ENCODE measurements at regions not wholly inside any gene's neighbourhood (a gene's known extent, or its start where the extent isn't known, plus 50 kb on each side); places are given as distances from the start of the nearest gene placed in this dataset.

- TF ChIP-seq, protein P1, sequence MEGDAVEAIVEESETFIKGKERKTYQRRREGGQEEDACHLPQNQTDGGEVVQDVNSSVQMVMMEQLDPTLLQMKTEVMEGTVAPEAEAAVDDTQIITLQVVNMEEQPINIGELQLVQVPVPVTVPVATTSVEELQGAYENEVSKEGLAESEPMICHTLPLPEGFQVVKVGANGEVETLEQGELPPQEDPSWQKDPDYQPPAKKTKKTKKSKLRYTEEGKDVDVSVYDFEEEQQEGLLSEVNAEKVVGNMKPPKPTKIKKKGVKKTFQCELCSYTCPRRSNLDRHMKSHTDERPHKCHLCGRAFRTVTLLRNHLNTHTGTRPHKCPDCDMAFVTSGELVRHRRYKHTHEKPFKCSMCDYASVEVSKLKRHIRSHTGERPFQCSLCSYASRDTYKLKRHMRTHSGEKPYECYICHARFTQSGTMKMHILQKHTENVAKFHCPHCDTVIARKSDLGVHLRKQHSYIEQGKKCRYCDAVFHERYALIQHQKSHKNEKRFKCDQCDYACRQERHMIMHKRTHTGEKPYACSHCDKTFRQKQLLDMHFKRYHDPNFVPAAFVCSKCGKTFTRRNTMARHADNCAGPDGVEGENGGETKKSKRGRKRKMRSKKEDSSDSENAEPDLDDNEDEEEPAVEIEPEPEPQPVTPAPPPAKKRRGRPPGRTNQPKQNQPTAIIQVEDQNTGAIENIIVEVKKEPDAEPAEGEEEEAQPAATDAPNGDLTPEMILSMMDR (IDR thresholded peaks at IDR 0.05): no peak
- no peak for TF ChIP-seq POLR2A (IDR thresholded peaks at IDR 0.05)
These were observed 385.7 kb downstream of the USP25 start for GRCh38 chr21:16115461-16115860.
